Upper lobe of left lung (tissue), 6 donors: ENCODE measurements at regions not wholly inside any gene's neighbourhood (a gene's known extent, or its start where the extent isn't known, plus 50 kb on each side); places are given as distances from the start of the nearest gene placed in this dataset.

Source experiments
- ATAC-seq, 2 donors: fragments of 200-7000 bp; cut with Tn5 transposase; one replicate each; pipeline ENCODE4 v1.9.1; 2022; ENCODE audit warnings: mild to moderate bottlenecking in 2 of 2, moderate library complexity in 2 of 2; ENCODE audit not compliant: low FRiP score in 2 of 2
- DNase-seq, 2 donors: peaks; one replicate each; pipeline ENCODE4 v3.0.0-alpha.2; 2019 to 2020
- H3K27ac ChIP-seq, 4 donors: fragments of 200-600 bp; sonication (generic); one replicate each; pipeline ENCODE4 v1.5.1; 2016 to 2019
- H3K27me3 ChIP-seq, 4 donors: fragments of 200-600 bp; sonication (generic); one replicate each; pipeline ENCODE4 v1.5.1; 2017 to 2019
- H3K36me3 ChIP-seq, 4 donors: fragments of 200-600 bp; sonication (generic); one replicate each; pipeline ENCODE4 v1.5.1; 2016 to 2019
- H3K4me1 ChIP-seq, 4 donors: fragments of 200-600 bp; sonication (generic); one replicate each; pipeline ENCODE4 v1.5.1; 2018 to 2019
- H3K4me3 ChIP-seq, 4 donors: fragments of 200-600 bp; sonication (generic); one replicate each; pipeline ENCODE4 v1.5.1; 2017 to 2019; ENCODE audit warnings: mild to moderate bottlenecking in 2 of 4, moderate library complexity in 1 of 4
- H3K9me3 ChIP-seq, 4 donors: fragments of 200-600 bp; sonication (generic); one replicate each; pipeline ENCODE4 v1.5.1; 2018 to 2019
- CTCF ChIP-seq, 6 experiments: fragments of 450-650 bp in 4 of 6; fragments of 200-600 bp in 2 of 6; sonication (generic) in 2 of 6; IDR thresholded peaks; one replicate each; pipeline ENCODE4 v1.5.1; 2016 to 2019; ENCODE audit warnings: antibody characterized with exemption in 6 of 6
- EP300 ChIP-seq, 4 donors: sonication (generic); formaldehyde crosslinking; IDR thresholded peaks; one replicate each; pipeline ENCODE4 v1.5.1; 2017; ENCODE audit warnings: antibody characterized with exemption in 4 of 4, control low read depth in 2 of 4
- POLR2A ChIP-seq, 4 donors: fragments of 450-650 bp; IDR thresholded peaks; one replicate each; pipeline ENCODE4 v1.5.1; 2016 to 2017; ENCODE audit warnings: antibody characterized with exemption in 4 of 4, mild to moderate bottlenecking in 2 of 4
- POLR2AphosphoS5 ChIP-seq, 2 donors: sonication (generic); formaldehyde crosslinking; IDR thresholded peaks; one replicate each; pipeline ENCODE4 v1.5.1; 2017; ENCODE audit warnings: antibody characterized with exemption in 2 of 2
- WGBS, 2 donors: methylation state at CpG; one replicate each; pipeline ENCODE4 v1.1.5; 2017 to 2018; 5-methylcytosine and 5-hydroxymethylcytosine counted together
- donor health status: DM: no; HTN: no; CAD: no; lungs with moderate emphysema.
- donor health status: DM: no; HTN: yes; CAD: no; lungs with severe emphysema.

- no peaks in the 10 kb centered on the region for H3K9me3 ChIP-seq
- H3K27me3 ChIP-seq: no peaks in the 10 kb centered on the region
- H3K27ac ChIP-seq: no peak overlapping the region
- ATAC-seq (no peak), DNase-seq (no peak)
- H3K36me3 ChIP-seq: no peaks in the 10 kb centered on the region
- no peak overlapping the region for H3K4me3 ChIP-seq
- TF ChIP-seq POLR2A (IDR thresholded peaks at IDR 0.05) (no peak), CTCF (IDR thresholded peaks at IDR 0.05) (no peak), EP300 (IDR thresholded peaks at IDR 0.05) (no peak), POLR2AphosphoS5 (IDR thresholded peaks at IDR 0.05) (no peak)
- H3K4me1 ChIP-seq: no peaks in the 10 kb centered on the region
Measured at GRCh38 chr2:40851661-40852060, 399.8 kb upstream of the SLC8A1 start.

DNA sequence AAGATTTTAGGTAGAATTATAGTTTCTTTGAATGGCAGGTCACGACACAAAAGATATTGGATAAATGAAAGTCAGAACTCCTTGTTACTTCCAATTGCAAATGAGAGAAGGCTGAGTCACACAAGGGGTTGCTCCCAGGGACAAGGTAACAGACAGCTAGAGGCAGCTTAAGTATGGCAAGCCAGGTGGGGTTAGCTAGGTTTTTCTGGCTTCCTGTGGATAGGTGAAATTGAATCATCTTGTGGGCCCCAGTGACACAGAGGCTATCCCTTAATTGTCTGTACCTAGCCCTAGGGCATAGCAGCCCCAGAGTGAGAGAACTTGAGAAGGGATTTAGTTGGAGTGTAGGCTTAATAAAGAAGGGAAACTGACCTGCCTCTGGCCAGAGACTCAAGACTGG, 407.7 kb upstream of the SLC8A1 start:
- H3K9me3 ChIP-seq: no peaks in the 10 kb centered on the region
- DNase-seq (no peak), ATAC-seq (no peak)
- TF ChIP-seq CTCF (IDR thresholded peaks at IDR 0.05): no peak
- TF ChIP-seq POLR2AphosphoS5 (IDR thresholded peaks at IDR 0.05): no peak
- TF ChIP-seq EP300 (IDR thresholded peaks at IDR 0.05): no peak
- no peak for TF ChIP-seq POLR2A (IDR thresholded peaks at IDR 0.05)
- 81 to 94% methylated on average over 1 of the region's 1 CpG for WGBS, 2 donors
- no peak overlapping the region for H3K27ac ChIP-seq
- no peaks in the 10 kb centered on the region for H3K4me1 ChIP-seq
- H3K27me3 ChIP-seq: no peaks in the 10 kb centered on the region
- no peaks in the 10 kb centered on the region for H3K36me3 ChIP-seq
- H3K4me3 ChIP-seq: no peak overlapping the region

DNA sequence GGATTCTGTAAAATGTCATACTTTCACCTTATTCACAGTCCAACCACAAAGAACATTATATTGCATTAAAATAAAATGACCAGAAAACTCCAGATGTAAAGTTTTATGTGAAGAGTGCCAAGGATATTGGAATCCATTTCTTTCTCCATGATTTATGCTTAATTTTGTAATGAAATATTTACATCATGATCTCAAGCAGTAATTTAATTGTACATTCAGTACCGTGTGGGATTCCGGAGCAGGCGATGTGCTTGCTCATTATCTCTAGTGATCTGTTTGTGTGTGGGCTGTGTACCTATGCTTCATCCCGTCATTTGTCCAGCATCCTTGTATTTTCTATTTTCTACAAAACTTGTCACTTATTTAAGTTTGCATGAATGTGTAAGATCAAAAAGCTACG, 415.9 kb upstream of the SLC8A1 start:
- Histone ChIP-seq H3K4me1 (no peaks in the 10 kb centered on the region), H3K27ac (no peak overlapping the region), H3K4me3 (no peak overlapping the region), H3K9me3 (no peaks in the 10 kb centered on the region), H3K27me3 (no peaks in the 10 kb centered on the region), H3K36me3 (no peaks in the 10 kb centered on the region)
- ATAC-seq: no peak
- TF ChIP-seq POLR2AphosphoS5 (IDR thresholded peaks at IDR 0.05) (no peak), EP300 (IDR thresholded peaks at IDR 0.05) (no peak), CTCF (IDR thresholded peaks at IDR 0.05) (no peak), POLR2A (IDR thresholded peaks at IDR 0.05) (no peak)
- WGBS, 2 donors: 84 to 91% methylated on average over 5 of the region's 5 CpGs
- DNase-seq: no peak

GRCh38 chr2:40872580-40872979, 420.7 kb upstream of the SLC8A1 start:
- DNase-seq: no peak
- ATAC-seq: no peak
- no peak overlapping the region for H3K27ac ChIP-seq
- H3K36me3 ChIP-seq: no peaks in the 10 kb centered on the region
- no peak for TF ChIP-seq POLR2AphosphoS5 (IDR thresholded peaks at IDR 0.05)
- no peak for TF ChIP-seq POLR2A (IDR thresholded peaks at IDR 0.05)
- TF ChIP-seq CTCF (IDR thresholded peaks at IDR 0.05): no peak
- TF ChIP-seq EP300 (IDR thresholded peaks at IDR 0.05): no peak
- no peaks in the 10 kb centered on the region for H3K9me3 ChIP-seq
- 35 to 39% methylated on average over 2 of the region's 2 CpGs for WGBS, 2 donors
- no peak overlapping the region for H3K4me3 ChIP-seq
- no peaks in the 10 kb centered on the region for H3K4me1 ChIP-seq
- H3K27me3 ChIP-seq: no peaks in the 10 kb centered on the region

- Histone ChIP-seq H3K27me3 (no peaks in the 10 kb centered on the region), H3K4me1 (no peaks in the 10 kb centered on the region), H3K27ac (no peak overlapping the region), H3K4me3 (no peak overlapping the region), H3K9me3 (no peaks in the 10 kb centered on the region), H3K36me3 (no peaks in the 10 kb centered on the region)
- ATAC-seq (no peak), DNase-seq (no peak)
- no peak for TF ChIP-seq EP300 (IDR thresholded peaks at IDR 0.05)
- no peak for TF ChIP-seq CTCF (IDR thresholded peaks at IDR 0.05)
- no peak for TF ChIP-seq POLR2AphosphoS5 (IDR thresholded peaks at IDR 0.05)
- no peak for TF ChIP-seq POLR2A (IDR thresholded peaks at IDR 0.05)
- WGBS, 2 donors: 91 to 92% methylated on average over 3 of the region's 3 CpGs
Measured at GRCh38 chr2:40874380-40874779, 422.5 kb upstream of the SLC8A1 start.
